ENCODE measurements at regions not wholly inside any gene's neighbourhood (a gene's known extent, or its start where the extent isn't known, plus 50 kb on each side); places are given as distances from the start of the nearest gene placed in this dataset.

DNA sequence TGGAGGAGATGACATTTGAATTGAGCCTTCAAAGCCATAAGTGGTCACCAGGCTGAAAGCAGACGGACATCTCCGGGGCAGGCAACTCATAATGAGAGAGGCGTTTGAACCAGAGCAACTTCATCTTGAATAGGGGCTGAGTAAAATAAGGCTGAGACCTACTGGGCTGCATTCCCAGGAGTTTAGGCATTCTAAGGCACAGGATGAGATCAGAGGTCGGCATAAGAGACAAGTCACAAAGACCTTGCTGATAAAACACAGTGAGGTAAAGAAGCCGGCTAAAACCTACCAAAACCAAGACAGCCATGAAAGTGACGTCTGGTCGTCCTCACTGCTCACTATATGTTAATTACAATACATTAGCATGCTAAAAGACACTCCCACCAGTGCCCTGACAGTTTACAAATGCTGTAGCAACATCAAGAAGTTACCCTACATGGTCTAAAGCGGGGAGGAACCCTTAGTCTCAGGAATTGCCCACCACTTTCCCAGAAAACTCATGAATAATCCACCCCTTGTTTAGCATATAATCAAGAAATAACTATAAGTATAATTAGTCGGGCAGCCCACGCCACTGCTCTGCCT lies 194.7 kb upstream of the SOX4 start:
- H3K27ac ChIP-seq = no peak overlapping the region
- H4K20me1 ChIP-seq (ENCODE audit: insufficient read depth) = no peaks in the 10 kb centered on the region
- in situ Hi-C loops (cut with MboI) = no loop called here
- no peaks in the 10 kb centered on the region for H3K9me3 ChIP-seq (ENCODE audit: low read depth)
- no peaks in the 10 kb centered on the region for H3K79me2 ChIP-seq (ENCODE audit: insufficient read depth)
- no peak for DNase-seq
- no peak overlapping the region for H3K9ac ChIP-seq
- 91 to 92% methylated on average over 10 of the region's 10 CpGs for WGBS, 2 experiments (ENCODE audit: low coverage in 1 of 2, low lambda C conversion rate in 2 of 2, missing lambda C conversion rate in 2 of 2)
- H3K36me3 ChIP-seq (ENCODE audit: low read depth) = no peaks in the 10 kb centered on the region
- no peaks in the 10 kb centered on the region for H3K9me2 ChIP-seq (ENCODE audit: insufficient read depth)
- peaks cover 17% of the 10 kb centered on the region for H3K4me1 ChIP-seq (ENCODE audit: insufficient read depth)
- no peak overlapping the region for H3K4me3 ChIP-seq
- H3F3A ChIP-seq (ENCODE audit: insufficient read depth) = peaks cover 5% of the 10 kb centered on the region; the same call in 1 of the 2 replicates
- H3K27me3 ChIP-seq (replicated peaks; ENCODE audit: insufficient read depth) = no peaks in the 10 kb centered on the region
- H3K4me2 ChIP-seq (ENCODE audit: unreplicated experiment) = no peak overlapping the region
- H2AFZ ChIP-seq = no peak overlapping the region
- TF ChIP-seq EZH2phosphoT487 (IDR thresholded peaks at IDR 0.05; ENCODE audit: insufficient read depth, low read depth) = no peak
- no peak for TF ChIP-seq EZH2 (IDR thresholded peaks at IDR 0.05; ENCODE audit: insufficient read depth, poor library complexity, severe bottlenecking)

DNA sequence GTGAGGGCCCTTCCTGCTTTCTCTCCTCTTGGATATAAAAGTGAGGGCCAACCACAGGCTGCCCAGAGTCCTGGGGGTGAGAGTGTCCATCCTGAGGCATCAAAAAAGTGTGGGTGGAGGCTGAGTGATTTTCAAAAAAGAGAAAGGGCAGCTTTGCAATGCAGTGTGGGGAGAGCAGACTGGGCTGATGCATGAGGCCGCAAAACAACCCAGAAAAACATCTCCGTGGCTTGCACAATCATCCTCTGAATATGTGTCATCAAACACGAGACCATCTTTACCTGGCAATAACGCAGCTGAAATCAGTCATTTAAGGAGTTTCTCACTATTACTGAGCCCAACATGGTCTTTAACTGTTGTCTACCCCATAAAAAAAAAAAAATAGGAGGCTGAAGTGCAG lies 191.2 kb upstream of the SOX4 start:
- H2AFZ ChIP-seq = peak overlapping the region; percentile 30; the same call in 1 of the 2 replicates
- H3F3A ChIP-seq (ENCODE audit: insufficient read depth) = no peaks in the 10 kb centered on the region
- no peak overlapping the region for H3K4me2 ChIP-seq (ENCODE audit: unreplicated experiment)

DNA sequence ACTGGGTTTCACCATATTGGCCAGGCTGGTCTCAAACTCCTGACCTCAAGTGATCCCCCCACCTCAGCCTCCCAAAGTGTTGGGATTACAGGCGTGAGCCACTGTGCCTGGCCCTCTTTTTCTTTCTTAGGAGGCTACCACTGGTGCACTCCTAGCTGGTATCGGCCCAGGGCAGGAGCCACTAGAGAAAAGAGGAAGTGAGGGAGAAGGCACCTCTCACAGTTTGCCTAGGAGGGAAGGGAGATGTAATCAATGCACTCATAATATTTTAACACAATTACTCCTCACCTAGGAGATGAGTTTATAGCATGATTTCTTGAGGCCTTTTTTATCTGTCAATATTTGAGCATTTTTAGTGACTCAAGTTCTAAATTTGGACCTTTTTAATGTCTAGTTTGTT lies 189.0 kb upstream of the SOX4 start:
- 69 to 76% methylated on average over 2 of the region's 2 CpGs for WGBS, 2 experiments (ENCODE audit: low coverage in 1 of 2, low lambda C conversion rate in 2 of 2, missing lambda C conversion rate in 2 of 2)
- H3K27me3 ChIP-seq (replicated peaks; ENCODE audit: insufficient read depth) = no peaks in the 10 kb centered on the region
- in situ Hi-C loops (cut with MboI) = no loop called here

More for the DNA sequence above, 191.2 kb upstream of the SOX4 start:
- Histone ChIP-seq H3K36me3 (ENCODE audit: low read depth) (no peaks in the 10 kb centered on the region), H3K79me2 (ENCODE audit: insufficient read depth) (no peaks in the 10 kb centered on the region), H3K9ac (no peak overlapping the region), H3K27me3 (replicated peaks; ENCODE audit: insufficient read depth) (no peaks in the 10 kb centered on the region), H4K20me1 (ENCODE audit: insufficient read depth) (no peaks in the 10 kb centered on the region), H3K4me3 (no peak overlapping the region), H3K4me1 (ENCODE audit: insufficient read depth) (peaks cover 8% of the 10 kb centered on the region), H3K9me3 (ENCODE audit: low read depth) (no peaks in the 10 kb centered on the region), H3K9me2 (ENCODE audit: insufficient read depth) (no peaks in the 10 kb centered on the region), H3K27ac (peak overlapping the region; percentile 30)
- TF ChIP-seq EZH2phosphoT487 (IDR thresholded peaks at IDR 0.05; ENCODE audit: insufficient read depth, low read depth) (no peak), EZH2 (IDR thresholded peaks at IDR 0.05; ENCODE audit: insufficient read depth, poor library complexity, severe bottlenecking) (no peak)
- DNase-seq = peak; percentile 83
- in situ Hi-C loops (cut with MboI) = no loop called here
- WGBS, 2 experiments (ENCODE audit: low coverage in 1 of 2, low lambda C conversion rate in 2 of 2, missing lambda C conversion rate in 2 of 2) = 6 to 7% methylated on average over 4 of the region's 4 CpGs

DNA sequence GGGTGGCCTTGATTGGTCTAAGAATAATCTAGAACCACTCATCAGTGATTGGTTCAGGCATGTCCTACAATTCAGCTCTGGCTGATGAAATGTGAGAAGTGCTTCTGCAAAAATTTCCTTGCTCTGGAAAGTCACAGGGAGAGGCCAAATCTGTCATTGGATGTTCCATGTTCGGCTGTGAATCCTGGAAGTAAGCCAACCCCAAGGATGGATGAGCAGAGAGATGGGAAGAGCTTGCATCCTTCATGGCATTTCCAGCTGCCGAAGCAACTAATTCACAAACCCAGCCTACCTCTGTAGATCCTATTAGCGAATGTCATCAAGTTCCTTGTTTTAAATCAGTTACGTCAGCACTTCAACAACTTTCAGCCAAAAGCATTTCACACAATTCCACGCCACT lies 187.2 kb upstream of the SOX4 start:
- in situ Hi-C loops (cut with MboI) = no loop called here

More for the DNA sequence above, 189.0 kb upstream of the SOX4 start:
- Histone ChIP-seq H3K4me2 (ENCODE audit: unreplicated experiment) (no peak overlapping the region), H3K4me1 (ENCODE audit: insufficient read depth) (peaks cover 8% of the 10 kb centered on the region), H3K79me2 (ENCODE audit: insufficient read depth) (no peaks in the 10 kb centered on the region), H2AFZ (no peak overlapping the region), H3K9ac (no peak overlapping the region), H3K36me3 (ENCODE audit: low read depth) (no peaks in the 10 kb centered on the region), H3K4me3 (no peak overlapping the region), H3K9me2 (ENCODE audit: insufficient read depth) (no peaks in the 10 kb centered on the region), H3K27ac (no peak overlapping the region), H3F3A (ENCODE audit: insufficient read depth) (no peaks in the 10 kb centered on the region), H4K20me1 (ENCODE audit: insufficient read depth) (no peaks in the 10 kb centered on the region), H3K9me3 (ENCODE audit: low read depth) (no peaks in the 10 kb centered on the region)
- no peak for TF ChIP-seq EZH2 (IDR thresholded peaks at IDR 0.05; ENCODE audit: insufficient read depth, poor library complexity, severe bottlenecking)
- TF ChIP-seq EZH2phosphoT487 (IDR thresholded peaks at IDR 0.05; ENCODE audit: insufficient read depth, low read depth) = no peak
- DNase-seq = no peak

More for the DNA sequence above, 187.2 kb upstream of the SOX4 start:
- TF ChIP-seq EZH2phosphoT487 (IDR thresholded peaks at IDR 0.05; ENCODE audit: insufficient read depth, low read depth) (no peak), EZH2 (IDR thresholded peaks at IDR 0.05; ENCODE audit: insufficient read depth, poor library complexity, severe bottlenecking) (no peak)
- no peak for DNase-seq
- H3K4me1 ChIP-seq (ENCODE audit: insufficient read depth) = peaks cover 8% of the 10 kb centered on the region
- H3K9me3 ChIP-seq (ENCODE audit: low read depth) = no peaks in the 10 kb centered on the region
- H3K9ac ChIP-seq = no peak overlapping the region
- no peak overlapping the region for H3K4me3 ChIP-seq
- no peak overlapping the region for H2AFZ ChIP-seq
- H3K4me2 ChIP-seq (ENCODE audit: unreplicated experiment) = no peak overlapping the region
- no peaks in the 10 kb centered on the region for H3F3A ChIP-seq (ENCODE audit: insufficient read depth)
- WGBS, 2 experiments (ENCODE audit: low coverage in 1 of 2, low lambda C conversion rate in 2 of 2, missing lambda C conversion rate in 2 of 2) = 40 to 47% methylated on average over 5 of the region's 5 CpGs
- no peaks in the 10 kb centered on the region for H3K36me3 ChIP-seq (ENCODE audit: low read depth)
- H3K79me2 ChIP-seq (ENCODE audit: insufficient read depth) = no peaks in the 10 kb centered on the region
- H3K9me2 ChIP-seq (ENCODE audit: insufficient read depth) = no peaks in the 10 kb centered on the region
- H3K27ac ChIP-seq = no peak overlapping the region
- H3K27me3 ChIP-seq (replicated peaks; ENCODE audit: insufficient read depth) = no peaks in the 10 kb centered on the region
- H4K20me1 ChIP-seq (ENCODE audit: insufficient read depth) = no peaks in the 10 kb centered on the region

Data from GM23248 (cell line).